Pancreas (tissue), 10 donors: ENCODE measurements at regions not wholly inside any gene's neighbourhood (a gene's known extent, or its start where the extent isn't known, plus 50 kb on each side); places are given as distances from the start of the nearest gene placed in this dataset.
"Not testable (repeated sequence)": the region's sequence is repeated elsewhere in the genome, so short reads cannot be mapped to it uniquely, and the experiment has no call there.

ENCODE experiments used
- ATAC-seq, 4 donors: fragments of 200-7000 bp; cut with Tn5 transposase; one replicate each; pipeline versions ENCODE4 v1.8.0 to v1.9.1; 2020; ENCODE audit warnings: mild to moderate bottlenecking in 4 of 4, moderate library complexity in 4 of 4
- DNase-seq, 6 donors: peaks; one replicate each; pipeline ENCODE4 v3.0.0-alpha.2; 2020
- FAIRE-seq: peaks from 2 replicates; lab custom pipeline; 2012; peaks lifted over from hg19 to GRCh38; lab: Jason Lieb, UNC
- H3K27ac ChIP-seq, 4 donors: fragments of 200-600 bp; sonication (generic); 1 replicate in 3 of 4; 2 replicates in 1 of 4; pipeline versions ENCODE4 v1.5.0 to v1.8.0; 2020
- H3K27me3 ChIP-seq, 4 donors: fragments of 200-600 bp; one replicate each; pipeline ENCODE4 v1.8.0; 2021
- H3K36me3 ChIP-seq, 3 donors: fragments of 200-600 bp; sonication (generic) in 1 of 3; one replicate each; pipeline versions ENCODE4 v1.5.0 to v1.8.0; 2020 to 2021
- H3K4me1 ChIP-seq, 3 donors: fragments of 200-600 bp; one replicate each; pipeline ENCODE4 v1.8.0; 2021
- H3K4me3 ChIP-seq, 4 donors: fragments of 200-600 bp; sonication (generic) in 2 of 4; one replicate each; pipeline versions ENCODE4 v1.5.0 to v1.8.0; 2020 to 2021
- H3K9me3 ChIP-seq, 4 donors: fragments of 200-600 bp; one replicate each; pipeline ENCODE4 v1.8.0; 2021
- CTCF ChIP-seq, 4 donors: fragments of 200-600 bp; sonication (generic) in 3 of 4; IDR thresholded peaks; one replicate each; pipeline versions ENCODE4 v1.5.0 to v1.8.0; 2021; ENCODE audit warnings: antibody characterized with exemption in 4 of 4
- WGBS, 2 donors: extraction: QIAGEN DNeasy Blood & Tissue Kit; methylation state at CpG; one replicate each; pipeline ENCODE4 v1.1.7; 2013; 5-methylcytosine and 5-hydroxymethylcytosine counted together
- intact Hi-C, 3 donors: fragments of 100-400 bp; cut with DNase I; formaldehyde crosslinking; loops; one replicate each; pipeline versions ENCODE4 v1.11.1 to v1.14.2; 2022
- donor health status: healthy with polysubstance abuse.
- donor health status: DM: no; HTN: no; CAD: no; lungs with moderate emphysema.
- donor health status: DM: no; HTN: no; CAD: no.
- donor health status: control.
- donor health status: control.
- donor health status: Bipolar disorder and iron deficiency.
- donor health status: DM: yes; HTN: yes; CAD: no.
- donor health status: DM: no; HTN: no; CAD: no.
- donor health status: DM: no; HTN: no; CAD: no.
- donor health status: DM: yes; HTN: yes; CAD: no.

- Histone ChIP-seq H3K9me3 (no peaks in the 10 kb centered on the region), H3K27ac (no peak overlapping the region), H3K36me3 (no peaks in the 10 kb centered on the region), H3K27me3 (no peaks in the 10 kb centered on the region), H3K4me1 (no peaks in the 10 kb centered on the region), H3K4me3 (no peak overlapping the region)
- no peak for DNase-seq
- no peak for FAIRE-seq
- WGBS, 2 donors, result 51 to 60% methylated on average over 4 of the region's 4 CpGs
- TF ChIP-seq CTCF (IDR thresholded peaks at IDR 0.05), result no peak
- no peak for ATAC-seq
- intact Hi-C loops, result no loop called here
Measured at GRCh38 chr20:8997701-8998117, 71.2 kb upstream of the PLCB4 start.

- H3K27me3 ChIP-seq, result no peaks in the 10 kb centered on the region
- TF ChIP-seq CTCF (IDR thresholded peaks at IDR 0.05), result no peak
- FAIRE-seq (no peak), DNase-seq (no peak), ATAC-seq (no peak)
- intact Hi-C loops, result no loop called here
- no peaks in the 10 kb centered on the region for H3K4me1 ChIP-seq
- H3K36me3 ChIP-seq, result no peaks in the 10 kb centered on the region
- no peak overlapping the region for H3K4me3 ChIP-seq
- WGBS, 2 donors, result 63 to 75% methylated on average over 2 of the region's 2 CpGs
- H3K9me3 ChIP-seq, result no peaks in the 10 kb centered on the region
- H3K27ac ChIP-seq, result no peak overlapping the region
Measured at GRCh38 chr20:9011121-9011520, 57.8 kb upstream of the PLCB4 start.

GRCh38 chr20:9015232-9015983, 53.5 kb upstream of the PLCB4 start:
- ATAC-seq, result not testable (repeated sequence)
- 80 to 83% methylated on average over 4 of the region's 6 CpGs for WGBS, 2 donors

GRCh38 chr20:9015984-9016324, 52.9 kb upstream of the PLCB4 start:
- intact Hi-C loops, result no loop called here
- Histone ChIP-seq H3K4me3 (no peak overlapping the region), H3K27ac (no peak overlapping the region), H3K9me3 (no peaks in the 10 kb centered on the region), H3K4me1 (no peaks in the 10 kb centered on the region), H3K27me3 (no peaks in the 10 kb centered on the region), H3K36me3 (no peaks in the 10 kb centered on the region)
- FAIRE-seq (no peak), ATAC-seq (no peak), DNase-seq (no peak)
- WGBS, 2 donors, result 85 to 89% methylated on average over 1 of the region's 1 CpG
- TF ChIP-seq CTCF (IDR thresholded peaks at IDR 0.05), result no peak

More at GRCh38 chr20:9015232-9015983, 53.5 kb upstream of the PLCB4 start:
- H3K4me1 ChIP-seq, H3K36me3 ChIP-seq, intact Hi-C loops, H3K27ac ChIP-seq, H3K27me3 ChIP-seq, FAIRE-seq, H3K4me3 ChIP-seq, DNase-seq, H3K9me3 ChIP-seq: not testable (repeated sequence)

GRCh38 chr20:9018346-9018745, 50.5 kb upstream of the PLCB4 start:
- Histone ChIP-seq H3K4me1 (no peaks in the 10 kb centered on the region), H3K27me3 (no peaks in the 10 kb centered on the region), H3K27ac (no peak overlapping the region), H3K9me3 (no peaks in the 10 kb centered on the region), H3K36me3 (no peaks in the 10 kb centered on the region), H3K4me3 (no peak overlapping the region)
- no peak for TF ChIP-seq CTCF (IDR thresholded peaks at IDR 0.05)
- no peak for ATAC-seq
- no peak for FAIRE-seq
- DNase-seq, result no peak
- intact Hi-C loops, result no loop called here
- 89 to 98% methylated on average over 1 of the region's 1 CpG for WGBS, 2 donors
